Ramos (cell line): ENCODE measurements at regions not wholly inside any gene's neighbourhood (a gene's known extent, or its start where the extent isn't known, plus 50 kb on each side); places are given as distances from the start of the nearest gene placed in this dataset.

ENCODE experiments used
- in situ Hi-C: fragments of 300-500 bp; cut with MboI; formaldehyde crosslinking; loops from one replicate; pipeline ENCODE4 v1.14.3; 2022; ENCODE audit warnings: low sequenced_read_pairs; ENCODE audit not compliant: unreplicated experiment

- in situ Hi-C loops, result no loop called here
Measured at GRCh38 chr5:173689171-173689736, 72.8 kb upstream of the BOD1 start.

- in situ Hi-C loops, result no loop called here
Measured at GRCh38 chr5:173689737-173690360, 73.4 kb upstream of the BOD1 start.

GRCh38 chr5:173691931-173692330 lies 75.5 kb upstream of the BOD1 start:
- in situ Hi-C loops, result no loop called here

GRCh38 chr5:173693670-173694069 lies 77.2 kb upstream of the BOD1 start:
- in situ Hi-C loops, result no loop called here

DNA sequence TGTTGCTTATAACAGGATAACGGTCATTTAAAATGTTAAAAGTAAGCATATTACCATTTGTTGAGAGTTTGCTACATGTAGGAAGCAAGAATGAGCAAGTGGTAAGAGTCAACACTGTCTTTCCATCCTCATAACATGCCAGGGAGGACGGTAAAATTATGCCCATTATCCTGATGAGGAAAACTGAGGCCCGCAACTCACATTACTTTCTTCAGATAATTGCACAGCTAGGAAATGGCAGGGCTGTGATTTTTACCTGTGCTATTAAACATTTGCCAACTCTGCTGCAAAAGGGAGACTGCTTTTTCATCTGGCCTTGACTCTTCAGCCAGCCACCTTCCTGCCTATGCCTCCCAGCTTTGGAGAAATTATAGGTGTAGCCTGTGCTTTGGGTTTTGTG lies 79.8 kb upstream of the BOD1 start:
- in situ Hi-C loops, result no loop called here

DNA sequence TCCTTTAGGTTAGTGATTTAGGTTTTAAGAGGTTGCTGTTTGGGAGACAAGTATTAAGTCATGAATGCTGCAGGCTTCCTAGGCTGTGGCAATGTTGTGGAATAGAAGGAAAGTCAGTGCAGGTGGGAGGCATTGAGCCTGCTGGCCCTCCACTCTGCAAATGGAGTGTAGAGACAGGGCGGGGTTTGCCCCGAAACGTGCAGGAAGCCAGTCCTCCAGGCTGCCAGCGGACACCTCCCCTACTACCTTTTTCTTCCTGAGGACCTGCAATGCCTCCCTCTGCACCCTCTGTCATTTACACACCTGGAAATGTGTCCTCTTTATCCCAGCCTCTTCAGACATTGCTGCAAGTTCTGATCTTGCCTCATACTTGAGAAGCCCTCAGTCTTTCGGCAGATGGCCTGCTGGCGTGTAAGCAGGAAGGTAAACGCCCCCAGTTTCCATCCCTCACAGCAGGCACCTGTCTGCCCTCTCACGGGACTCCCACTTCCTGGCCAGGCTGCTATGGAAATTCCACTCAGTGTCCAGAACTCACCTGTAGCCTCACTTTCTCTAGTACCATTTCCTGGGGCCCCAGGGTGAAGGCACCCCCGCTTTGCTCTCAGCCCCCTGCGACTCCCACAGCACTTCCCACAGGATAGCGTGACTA lies 81.6 kb upstream of the BOD1 start:
- in situ Hi-C loops, result no loop called here

DNA sequence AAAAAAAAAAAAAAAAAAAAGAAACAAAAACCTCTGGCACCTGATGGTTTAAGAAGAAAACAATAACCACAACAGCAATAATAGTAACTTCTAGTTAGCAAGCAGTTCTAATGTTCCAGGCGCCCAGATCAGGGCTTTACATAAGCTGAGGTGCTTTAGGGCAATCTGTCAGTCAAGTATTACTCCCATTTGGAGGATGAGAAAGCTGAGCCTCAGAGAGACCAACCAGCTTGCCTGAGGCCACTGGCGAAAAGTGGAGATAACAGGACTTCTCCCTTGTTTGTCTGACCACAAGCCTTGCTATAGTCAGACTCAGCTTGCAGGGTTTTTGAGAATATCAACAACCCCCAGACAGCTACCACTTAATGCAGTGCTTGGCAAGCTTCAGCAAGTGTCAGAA lies 83.5 kb upstream of the BOD1 start:
- in situ Hi-C loops, result no loop called here

- in situ Hi-C loops, result no loop called here
Measured at GRCh38 chr5:173703466-173703865, 87.0 kb upstream of the BOD1 start.

- in situ Hi-C loops, result no loop called here
Measured at GRCh38 chr5:173704615-173705511, 88.4 kb upstream of the BOD1 start.

DNA sequence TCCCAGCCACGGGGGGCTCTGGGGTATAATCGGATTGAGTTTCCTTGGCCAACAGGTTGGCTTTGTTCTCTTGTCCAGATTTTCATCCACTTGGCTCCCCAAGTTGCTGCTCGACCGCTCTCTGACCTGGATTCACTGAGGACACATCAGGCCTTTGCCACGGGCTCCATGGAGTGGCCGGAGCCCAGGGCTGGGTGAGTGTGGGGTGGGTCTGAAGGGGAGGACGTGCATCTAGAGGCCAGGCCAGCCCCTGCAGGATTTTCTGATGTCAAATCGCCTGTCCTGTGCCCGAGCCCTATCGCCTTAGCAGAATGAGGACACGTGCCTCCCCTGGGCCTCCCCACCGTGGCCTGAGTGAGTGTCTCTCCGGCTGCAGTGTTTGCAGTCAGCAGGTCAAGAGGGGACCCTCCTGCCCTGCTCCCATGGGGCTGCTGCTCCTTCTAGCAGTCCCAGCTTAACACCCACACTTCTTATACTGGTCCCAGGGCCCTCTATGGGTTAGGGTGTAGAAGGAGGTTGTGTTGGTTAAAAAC lies 89.1 kb upstream of the BOD1 start:
- in situ Hi-C loops, result no loop called here

DNA sequence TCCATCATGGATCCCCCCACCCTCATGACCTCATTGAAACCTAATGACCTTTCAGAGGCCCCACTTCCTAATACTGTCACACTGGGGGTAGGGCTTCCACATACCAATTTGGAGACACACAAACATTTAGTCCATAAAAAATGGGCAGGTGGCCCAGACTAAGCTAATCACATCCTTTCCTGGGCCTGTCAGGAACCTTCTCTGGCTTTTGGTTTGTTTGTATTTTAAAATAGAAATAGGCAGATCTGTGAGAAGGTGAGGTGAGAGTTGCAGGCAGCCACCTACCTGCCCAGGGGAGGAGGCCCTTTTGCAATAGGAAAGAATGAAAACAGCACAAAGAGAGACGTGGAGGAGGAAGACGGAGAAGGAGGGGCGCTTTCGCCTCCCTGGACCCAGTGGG lies 90.2 kb upstream of the BOD1 start:
- in situ Hi-C loops, result no loop called here

GRCh38 chr5:173707392-173707791 lies 90.9 kb upstream of the BOD1 start:
- in situ Hi-C loops, result no loop called here

DNA sequence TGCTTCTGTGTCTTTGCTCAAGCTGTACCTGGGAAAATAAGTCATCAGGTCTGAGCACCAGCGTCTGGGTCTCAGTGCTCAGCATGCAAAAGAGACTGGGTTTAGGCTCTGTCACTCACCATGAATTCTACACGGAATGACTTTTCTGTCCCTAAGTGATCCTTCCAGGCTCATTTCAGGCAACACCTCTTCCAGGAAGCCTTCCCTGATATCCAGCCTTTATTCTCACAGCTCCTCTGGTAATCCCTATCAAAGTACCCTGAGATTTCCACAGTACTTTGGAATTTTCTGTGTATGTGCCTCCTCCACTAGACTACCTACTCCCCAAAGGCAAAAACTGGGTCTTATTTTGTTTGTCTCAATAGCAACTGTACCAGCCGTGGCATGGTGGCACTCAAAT lies 92.7 kb upstream of the BOD1 start:
- in situ Hi-C loops, result no loop called here

DNA sequence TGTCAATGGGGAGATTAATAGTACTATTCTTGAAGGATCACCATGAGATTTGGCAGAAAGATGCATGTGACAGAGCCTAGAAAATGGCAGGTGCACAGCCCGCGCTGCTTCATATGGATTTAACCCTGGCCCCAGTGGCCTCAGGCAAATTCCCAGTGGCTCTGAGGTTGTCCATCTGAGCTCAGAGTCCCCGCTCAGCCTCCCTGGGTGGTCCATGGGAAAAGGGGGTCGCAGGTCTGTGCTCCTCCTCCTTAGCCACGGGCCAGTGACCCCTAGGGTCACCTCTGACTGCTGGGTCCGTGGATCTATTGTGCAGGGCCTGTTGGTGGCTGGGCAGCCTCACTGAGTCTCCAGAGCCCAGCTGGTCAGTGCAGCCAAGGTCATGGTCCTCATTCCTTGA lies 93.3 kb upstream of the BOD1 start:
- in situ Hi-C loops, result no loop called here

DNA sequence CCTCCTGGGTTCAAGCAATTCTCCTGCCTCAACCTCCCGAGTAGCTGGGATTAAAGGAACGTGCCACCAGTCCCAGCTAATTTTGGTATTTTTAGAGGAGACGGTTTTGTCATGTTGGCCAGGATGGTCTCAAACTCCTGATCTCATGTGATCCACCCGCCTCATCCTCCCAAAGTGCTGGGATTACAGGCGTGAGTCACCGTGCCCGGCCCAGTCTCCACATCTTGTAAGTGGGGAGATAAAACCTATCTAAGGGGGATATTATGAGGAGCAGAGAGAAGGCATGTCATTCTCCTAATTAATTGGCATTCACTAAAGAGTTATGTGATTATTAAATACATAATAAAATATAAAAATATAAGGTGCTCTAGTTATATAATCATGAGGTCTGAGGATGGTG lies 94.1 kb upstream of the BOD1 start:
- in situ Hi-C loops, result no loop called here

DNA sequence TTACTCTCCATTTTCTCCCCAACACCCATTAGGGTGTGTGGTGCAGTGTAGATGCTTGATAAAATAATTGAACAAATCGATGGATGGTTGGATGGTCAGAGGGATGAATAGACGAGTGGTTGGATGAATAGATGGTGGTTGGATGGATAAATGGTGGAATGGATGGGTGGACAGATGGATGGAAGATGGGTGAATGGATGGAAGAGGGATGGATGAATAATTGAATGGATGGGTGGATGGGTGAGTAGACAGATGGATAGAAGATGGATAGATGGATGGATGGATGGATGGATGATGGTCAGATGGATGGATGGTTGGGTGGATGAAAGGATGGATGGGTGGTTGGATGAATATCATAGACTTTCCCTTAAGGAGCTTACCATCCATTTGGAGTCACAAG lies 95.0 kb upstream of the BOD1 start:
- in situ Hi-C loops, result no loop called here

- in situ Hi-C loops, result no loop called here
Measured at GRCh38 chr5:173712609-173713175, 96.2 kb upstream of the BOD1 start.

DNA sequence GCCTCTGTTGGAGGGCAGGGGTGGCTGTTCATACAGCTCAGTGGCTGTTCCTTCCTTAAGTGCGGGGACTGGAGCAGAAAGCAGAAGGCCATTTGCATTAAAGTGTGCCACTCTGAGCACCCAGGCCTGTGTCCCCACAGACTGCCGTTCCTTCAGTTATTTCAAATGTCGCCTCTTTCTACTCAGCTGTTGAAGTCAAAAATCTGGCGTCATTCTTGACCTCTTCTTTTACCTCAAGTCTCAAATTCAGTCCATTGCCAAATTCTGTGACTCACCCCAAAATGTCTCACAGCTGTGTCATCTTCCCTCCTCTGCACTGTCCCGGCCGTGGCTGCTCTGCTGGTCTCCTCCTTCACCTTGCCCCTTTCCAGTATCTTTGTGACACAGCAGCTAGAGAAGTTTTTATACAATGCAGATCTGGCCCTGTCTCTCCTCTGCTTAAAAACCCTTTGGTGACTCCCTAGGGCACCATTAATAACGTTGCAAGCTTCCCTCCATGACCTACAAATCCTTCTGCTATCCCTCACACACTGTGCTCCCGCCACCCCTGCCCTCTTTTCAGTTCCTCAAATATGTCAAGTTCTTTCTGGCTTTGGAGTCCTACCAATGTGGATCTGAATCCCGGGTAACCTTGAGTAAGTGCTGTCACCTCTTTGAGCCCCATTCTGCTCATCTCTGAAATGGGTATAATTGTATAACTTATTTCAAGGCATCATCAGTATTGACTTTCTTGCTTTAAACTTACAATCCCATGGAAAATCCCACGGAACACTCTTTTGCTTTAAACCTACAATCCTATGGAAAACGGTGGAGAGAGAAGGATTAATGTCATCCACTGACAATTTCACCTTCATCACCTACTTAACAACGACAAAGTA lies 98.3 kb upstream of the BOD1 start:
- in situ Hi-C loops, result no loop called here

DNA sequence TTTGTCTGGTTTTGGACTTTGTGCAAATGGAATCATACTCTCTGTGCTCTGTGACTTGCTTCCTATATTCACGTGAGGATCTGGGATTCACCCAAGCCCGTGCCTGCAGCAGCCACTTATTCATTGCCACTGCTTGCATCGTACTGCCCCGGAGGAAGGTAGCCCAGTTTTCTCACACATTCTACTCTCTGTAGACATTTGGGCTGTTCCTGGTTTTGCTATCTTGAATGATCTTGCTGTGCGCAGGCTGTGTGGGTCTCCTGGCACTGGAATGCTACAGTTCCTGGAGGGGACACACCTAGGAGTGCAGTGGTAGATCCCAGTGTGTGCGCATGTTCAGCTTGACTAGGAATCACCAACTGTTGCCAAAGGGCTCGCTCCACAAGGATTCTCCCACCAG lies 99.2 kb upstream of the BOD1 start:
- in situ Hi-C loops, result no loop called here
